Loucy (cell line): ENCODE measurements at regions not wholly inside any gene's neighbourhood (a gene's known extent, or its start where the extent isn't known, plus 50 kb on each side); places are given as distances from the start of the nearest gene placed in this dataset.

ENCODE experiments used
- EZH2phosphoT487 ChIP-seq: fragments of 200-600 bp; IDR thresholded peaks from 2 replicates; pipeline ENCODE4 v1.6.1; 2018; ENCODE audit warnings: antibody characterized with exemption, mild to moderate bottlenecking, moderate library complexity, borderline replicate concordance
- TF ChIP-seq, protein P1 (sequence below): fragments of 200-600 bp; sonication (generic); conservative IDR thresholded peaks from 2 replicates; pipeline ENCODE4 v1.5.1; 2014; ENCODE audit warnings: mild to moderate bottlenecking, antibody characterized with exemption, low read length

DNA sequence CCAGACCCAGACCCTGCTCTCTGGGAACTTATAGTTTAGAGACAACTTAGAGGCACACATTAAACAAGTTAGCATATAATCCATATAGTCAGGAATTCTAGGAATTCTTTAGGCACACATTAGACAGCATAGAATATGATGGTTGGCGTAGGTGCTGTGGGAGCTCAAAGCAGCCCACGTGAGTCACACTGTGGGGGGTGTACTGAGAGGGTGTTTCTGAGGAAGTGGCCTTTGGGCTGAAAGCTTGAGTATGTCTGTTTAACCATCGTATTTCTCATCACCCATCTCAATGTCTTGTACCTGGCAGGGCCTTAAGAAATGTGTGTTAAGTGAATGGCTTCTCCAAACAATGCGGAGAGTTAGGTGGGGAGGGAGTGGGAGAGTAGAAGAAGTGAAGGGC is 67.2 kb downstream of the TMEM30B start:
- TF ChIP-seq, protein P1, sequence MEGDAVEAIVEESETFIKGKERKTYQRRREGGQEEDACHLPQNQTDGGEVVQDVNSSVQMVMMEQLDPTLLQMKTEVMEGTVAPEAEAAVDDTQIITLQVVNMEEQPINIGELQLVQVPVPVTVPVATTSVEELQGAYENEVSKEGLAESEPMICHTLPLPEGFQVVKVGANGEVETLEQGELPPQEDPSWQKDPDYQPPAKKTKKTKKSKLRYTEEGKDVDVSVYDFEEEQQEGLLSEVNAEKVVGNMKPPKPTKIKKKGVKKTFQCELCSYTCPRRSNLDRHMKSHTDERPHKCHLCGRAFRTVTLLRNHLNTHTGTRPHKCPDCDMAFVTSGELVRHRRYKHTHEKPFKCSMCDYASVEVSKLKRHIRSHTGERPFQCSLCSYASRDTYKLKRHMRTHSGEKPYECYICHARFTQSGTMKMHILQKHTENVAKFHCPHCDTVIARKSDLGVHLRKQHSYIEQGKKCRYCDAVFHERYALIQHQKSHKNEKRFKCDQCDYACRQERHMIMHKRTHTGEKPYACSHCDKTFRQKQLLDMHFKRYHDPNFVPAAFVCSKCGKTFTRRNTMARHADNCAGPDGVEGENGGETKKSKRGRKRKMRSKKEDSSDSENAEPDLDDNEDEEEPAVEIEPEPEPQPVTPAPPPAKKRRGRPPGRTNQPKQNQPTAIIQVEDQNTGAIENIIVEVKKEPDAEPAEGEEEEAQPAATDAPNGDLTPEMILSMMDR: no peak
- TF ChIP-seq EZH2phosphoT487: no peak
